ENCODE measurements at regions not wholly inside any gene's neighbourhood (a gene's known extent, or its start where the extent isn't known, plus 50 kb on each side); places are given as distances from the start of the nearest gene placed in this dataset.

DNA sequence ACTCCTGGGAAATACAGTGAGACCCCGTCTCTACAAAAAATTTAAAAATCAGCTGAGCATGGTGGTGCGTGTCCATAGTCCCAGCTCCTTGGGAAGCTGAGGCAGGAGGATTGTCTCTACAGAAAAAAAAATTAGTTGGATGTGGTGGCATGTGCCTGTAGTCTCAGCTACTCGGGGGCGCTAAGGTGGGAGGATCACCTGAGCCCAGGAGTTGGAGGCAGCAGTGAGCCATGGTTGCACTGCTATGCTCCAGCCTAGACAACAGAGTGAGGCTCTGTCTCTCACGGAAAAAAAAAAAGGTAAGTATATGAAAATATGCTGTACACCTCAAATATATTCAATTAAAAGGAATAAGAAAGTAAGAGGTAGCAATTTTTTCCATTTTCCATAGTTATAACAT, 92.5 kb upstream of the TGIF1 start:
- H3K27me3 ChIP-seq, result no peaks in the 10 kb centered on the region
- intact Hi-C loops (cut with DNase I; ENCODE audit: low total_unique reads), result no loop called here
- TF ChIP-seq POLR2A (IDR thresholded peaks at IDR 0.05), result no peak
- TF ChIP-seq, protein P1, sequence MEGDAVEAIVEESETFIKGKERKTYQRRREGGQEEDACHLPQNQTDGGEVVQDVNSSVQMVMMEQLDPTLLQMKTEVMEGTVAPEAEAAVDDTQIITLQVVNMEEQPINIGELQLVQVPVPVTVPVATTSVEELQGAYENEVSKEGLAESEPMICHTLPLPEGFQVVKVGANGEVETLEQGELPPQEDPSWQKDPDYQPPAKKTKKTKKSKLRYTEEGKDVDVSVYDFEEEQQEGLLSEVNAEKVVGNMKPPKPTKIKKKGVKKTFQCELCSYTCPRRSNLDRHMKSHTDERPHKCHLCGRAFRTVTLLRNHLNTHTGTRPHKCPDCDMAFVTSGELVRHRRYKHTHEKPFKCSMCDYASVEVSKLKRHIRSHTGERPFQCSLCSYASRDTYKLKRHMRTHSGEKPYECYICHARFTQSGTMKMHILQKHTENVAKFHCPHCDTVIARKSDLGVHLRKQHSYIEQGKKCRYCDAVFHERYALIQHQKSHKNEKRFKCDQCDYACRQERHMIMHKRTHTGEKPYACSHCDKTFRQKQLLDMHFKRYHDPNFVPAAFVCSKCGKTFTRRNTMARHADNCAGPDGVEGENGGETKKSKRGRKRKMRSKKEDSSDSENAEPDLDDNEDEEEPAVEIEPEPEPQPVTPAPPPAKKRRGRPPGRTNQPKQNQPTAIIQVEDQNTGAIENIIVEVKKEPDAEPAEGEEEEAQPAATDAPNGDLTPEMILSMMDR (IDR thresholded peaks at IDR 0.05 in 4 of 5, conservative IDR thresholded peaks at IDR 0.05 in 1 of 5), result no peak
- H3K4me3 ChIP-seq, result no peak overlapping the region
- DNase-seq, result no peak
- no peaks in the 10 kb centered on the region for H3K9me3 ChIP-seq
- no peaks in the 10 kb centered on the region for H3K36me3 ChIP-seq
- in situ Hi-C loops (cut with MboI; ENCODE audit: low sequenced_read_pairs in 4 of 4), result no loop called here
- no peaks in the 10 kb centered on the region for H3K4me1 ChIP-seq
- no peak for ATAC-seq
- H3K27ac ChIP-seq, result no peak overlapping the region

DNA sequence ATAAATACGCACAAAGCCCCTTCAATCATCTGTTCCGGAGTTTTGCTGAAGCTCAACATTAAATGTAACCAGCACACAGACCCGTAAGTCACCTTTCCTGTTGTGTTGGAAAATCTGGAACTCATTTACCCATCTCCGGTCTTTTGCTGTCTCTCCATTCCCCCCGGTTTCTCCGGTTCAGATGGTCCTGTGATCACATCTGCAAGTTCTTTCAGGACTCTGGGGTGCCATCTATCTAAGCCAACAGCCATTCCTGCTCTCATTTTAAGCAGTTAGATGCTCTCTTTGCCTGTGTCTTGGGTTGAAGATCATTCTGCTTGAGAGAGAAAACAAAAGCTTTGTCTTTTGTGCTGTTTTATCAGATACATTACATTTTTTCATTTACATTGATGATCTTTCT, 91.7 kb upstream of the TGIF1 start:
- Histone ChIP-seq H3K9me3 (no peaks in the 10 kb centered on the region), H3K27me3 (no peaks in the 10 kb centered on the region), H3K27ac (no peak overlapping the region), H3K4me1 (no peaks in the 10 kb centered on the region), H3K36me3 (no peaks in the 10 kb centered on the region), H3K4me3 (no peak overlapping the region)
- DNase-seq (no peak), ATAC-seq (no peak)
- in situ Hi-C loops (cut with MboI; ENCODE audit: low sequenced_read_pairs in 4 of 4), result no loop called here
- TF ChIP-seq, protein P1 (IDR thresholded peaks at IDR 0.05 in 4 of 5, conservative IDR thresholded peaks at IDR 0.05 in 1 of 5), result no peak
- no peak for TF ChIP-seq POLR2A (IDR thresholded peaks at IDR 0.05)
- intact Hi-C loops (cut with DNase I; ENCODE audit: low total_unique reads), result no loop called here

DNA sequence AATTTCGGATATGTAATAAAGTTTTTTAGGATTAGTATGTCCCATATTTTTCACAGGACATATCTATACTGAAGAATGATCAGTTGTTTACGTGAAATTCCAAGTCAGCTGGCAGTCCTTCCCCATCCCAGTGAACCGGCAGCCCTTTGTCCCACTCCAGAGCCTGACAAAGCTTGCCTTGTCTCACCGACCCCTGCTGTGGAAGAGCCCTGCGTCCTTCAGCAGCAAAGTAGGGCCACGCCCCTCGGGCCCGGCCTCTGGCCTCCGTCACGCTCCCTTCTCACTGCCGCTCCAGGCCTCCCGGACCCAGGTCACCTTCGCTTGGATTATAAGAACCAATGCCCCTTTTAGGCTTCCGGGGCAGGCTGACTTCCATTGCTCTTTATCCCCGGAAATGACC, 89.8 kb upstream of the TGIF1 start:
- Histone ChIP-seq H3K9me3 (no peaks in the 10 kb centered on the region), H3K27ac (no peak overlapping the region), H3K36me3 (no peaks in the 10 kb centered on the region), H3K27me3 (no peaks in the 10 kb centered on the region), H3K4me1 (no peaks in the 10 kb centered on the region), H3K4me3 (no peak overlapping the region)
- intact Hi-C loops (cut with DNase I; ENCODE audit: low total_unique reads), result no loop called here
- ATAC-seq (no peak), DNase-seq (no peak)
- no peak for TF ChIP-seq POLR2A (IDR thresholded peaks at IDR 0.05)
- TF ChIP-seq, protein P1 (IDR thresholded peaks at IDR 0.05 in 4 of 5, conservative IDR thresholded peaks at IDR 0.05 in 1 of 5), result no peak
- in situ Hi-C loops (cut with MboI; ENCODE audit: low sequenced_read_pairs in 4 of 4), result loop anchor here in 1 of 4 donors (5.0 kb wide), 1 partner anchor 43 kb away; no protein-coding TSS in a partner anchor

DNA sequence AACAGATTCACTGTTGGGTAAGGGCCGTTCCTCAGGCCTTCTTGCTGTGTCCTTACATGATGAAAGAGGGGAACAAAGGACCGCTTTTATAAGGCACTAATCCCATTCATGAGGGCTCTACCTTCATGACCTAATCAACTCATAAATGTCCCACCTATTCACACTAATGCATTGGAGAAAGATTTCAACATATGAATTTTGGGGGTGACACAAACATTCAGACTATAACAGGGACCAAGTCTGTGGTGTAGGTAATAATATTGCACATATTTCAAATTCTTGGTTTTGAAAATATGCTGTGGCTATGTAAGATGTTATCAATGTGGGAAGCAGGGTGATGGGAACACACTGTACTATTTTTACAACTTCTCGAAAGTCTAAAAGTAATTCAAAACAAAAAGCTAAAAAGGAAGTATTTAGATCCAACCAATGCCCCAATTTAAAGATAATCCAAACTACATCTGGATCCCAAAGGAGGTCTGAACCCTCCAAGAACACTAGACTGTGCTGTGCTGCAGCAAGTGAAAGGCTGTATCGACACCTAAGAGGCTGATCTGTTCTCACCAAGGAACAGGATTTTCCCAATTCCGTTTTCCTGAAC, 82.4 kb upstream of the TGIF1 start:
- no peaks in the 10 kb centered on the region for H3K4me1 ChIP-seq
- intact Hi-C loops (cut with DNase I; ENCODE audit: low total_unique reads), result no loop called here
- H3K4me3 ChIP-seq, result no peak overlapping the region
- ATAC-seq (no peak), DNase-seq (no peak)
- no peaks in the 10 kb centered on the region for H3K9me3 ChIP-seq
- in situ Hi-C loops (cut with MboI; ENCODE audit: low sequenced_read_pairs in 4 of 4), result no loop called here
- TF ChIP-seq, protein P1 (IDR thresholded peaks at IDR 0.05 in 4 of 5, conservative IDR thresholded peaks at IDR 0.05 in 1 of 5), result no peak
- no peak for TF ChIP-seq POLR2A (IDR thresholded peaks at IDR 0.05)
- no peak overlapping the region for H3K27ac ChIP-seq
- no peaks in the 10 kb centered on the region for H3K36me3 ChIP-seq
- H3K27me3 ChIP-seq, result no peaks in the 10 kb centered on the region

DNA sequence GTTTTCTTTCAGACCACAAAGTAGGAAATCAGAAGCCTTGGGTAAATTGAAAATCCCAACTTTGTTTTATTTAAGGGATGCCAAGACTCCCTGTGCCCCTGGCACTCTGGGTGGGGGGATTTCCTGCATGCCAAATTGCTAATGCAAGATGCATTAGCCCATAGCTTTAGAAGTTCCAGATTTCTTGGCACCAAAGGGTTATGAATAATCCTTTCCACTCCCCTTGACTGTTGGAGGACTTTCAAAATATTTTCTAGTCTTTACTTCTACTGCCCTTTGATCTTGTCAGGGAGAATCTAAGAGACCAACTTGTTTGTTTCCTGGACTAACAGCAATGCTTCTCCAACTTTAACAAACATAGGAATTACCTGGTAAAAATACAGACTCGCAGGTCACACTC, 81.8 kb upstream of the TGIF1 start:
- H3K9me3 ChIP-seq, result no peaks in the 10 kb centered on the region
- H3K27me3 ChIP-seq, result no peaks in the 10 kb centered on the region
- H3K4me1 ChIP-seq, result no peaks in the 10 kb centered on the region
- intact Hi-C loops (cut with DNase I; ENCODE audit: low total_unique reads), result no loop called here
- DNase-seq, result no peak
- ATAC-seq, result no peak
- in situ Hi-C loops (cut with MboI; ENCODE audit: low sequenced_read_pairs in 4 of 4), result no loop called here
- H3K27ac ChIP-seq, result no peak overlapping the region
- TF ChIP-seq POLR2A (IDR thresholded peaks at IDR 0.05), result no peak
- TF ChIP-seq, protein P1 (IDR thresholded peaks at IDR 0.05 in 4 of 5, conservative IDR thresholded peaks at IDR 0.05 in 1 of 5), result no peak
- no peaks in the 10 kb centered on the region for H3K36me3 ChIP-seq
- H3K4me3 ChIP-seq, result no peak overlapping the region
